Bronchial epithelial cell (primary cell): ENCODE measurements at regions not wholly inside any gene's neighbourhood (a gene's known extent, or its start where the extent isn't known, plus 50 kb on each side); places are given as distances from the start of the nearest gene placed in this dataset.
"Not testable (repeated sequence)": the region's sequence is repeated elsewhere in the genome, so short reads cannot be mapped to it uniquely, and the experiment has no call there.

Source experiments
- DNase-seq: peaks from one replicate; pipeline ENCODE4 v3.0.0-alpha.2; 2010; ENCODE audit warnings: low read depth
- FAIRE-seq: peaks from 2 replicates; lab custom pipeline; 2011; peaks lifted over from hg19 to GRCh38; lab: Jason Lieb, UNC
- H3K27me3 ChIP-seq: 2 replicates; pipeline ENCODE4 v1.5.1; 2011; ENCODE audit warnings: low read length; ENCODE audit not compliant: control insufficient read depth, insufficient read depth
- H3K36me3 ChIP-seq: 2 replicates; pipeline ENCODE4 v1.5.1; 2011; ENCODE audit warnings: low read length; ENCODE audit not compliant: control insufficient read depth, insufficient read depth
- H3K4me3 ChIP-seq: 2 replicates; pipeline ENCODE4 v1.5.1; 2011; ENCODE audit warnings: mild to moderate bottlenecking, low read depth, low read length, control low read depth
- CTCF ChIP-seq: IDR thresholded peaks from 2 replicates; pipeline ENCODE4 v1.5.1; 2011; ENCODE audit warnings: mild to moderate bottlenecking, moderate library complexity, low read length, control low read depth, inconsistent platforms; ENCODE audit not compliant: insufficient read depth, severe bottlenecking

- H3K36me3 ChIP-seq = no peaks in the 10 kb centered on the region
- H3K27me3 ChIP-seq = no peaks in the 10 kb centered on the region
- FAIRE-seq = no peak
- TF ChIP-seq CTCF = no peak
- DNase-seq = no peak
- H3K4me3 ChIP-seq = no peak overlapping the region
Measured at GRCh38 chr4:78660559-78660958, 109.0 kb downstream of the ANXA3 start.

- H3K4me3 ChIP-seq = no peak overlapping the region
- FAIRE-seq = no peak
- no peaks in the 10 kb centered on the region for H3K27me3 ChIP-seq
- DNase-seq = no peak
- no peak for TF ChIP-seq CTCF
- no peaks in the 10 kb centered on the region for H3K36me3 ChIP-seq
Measured at GRCh38 chr4:78661086-78661690, 109.6 kb downstream of the ANXA3 start.

- Histone ChIP-seq H3K27me3 (no peaks in the 10 kb centered on the region), H3K36me3 (no peaks in the 10 kb centered on the region), H3K4me3 (no peak overlapping the region)
- peak; percentile 23 for FAIRE-seq
- peak; percentile 28 for DNase-seq
- no peak for TF ChIP-seq CTCF
Measured at GRCh38 chr4:78661921-78662521, 110.5 kb downstream of the ANXA3 start.

- no peak for FAIRE-seq
Measured at GRCh38 chr4:78662658-78663057, 111.1 kb downstream of the ANXA3 start.

DNA sequence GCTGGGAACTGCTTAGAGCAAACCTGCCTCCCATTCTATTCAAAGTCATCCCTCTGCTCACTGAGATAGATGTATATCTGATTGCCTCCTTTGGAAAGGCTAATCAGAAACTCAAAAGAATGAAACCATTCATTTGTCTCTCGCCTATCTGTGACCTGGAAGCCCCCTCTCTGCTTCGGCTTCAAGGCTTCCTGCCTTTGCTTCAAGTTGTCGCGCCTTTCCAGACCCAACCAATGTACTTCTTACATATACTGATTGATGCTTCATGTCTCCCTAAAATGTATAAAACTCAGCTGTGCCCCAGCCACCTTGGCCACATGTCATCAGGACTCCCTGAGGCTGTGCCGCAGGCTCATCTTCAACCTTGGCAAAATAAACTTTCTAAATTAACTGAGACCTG, 111.9 kb upstream of the BMP2K start:
- H3K27me3 ChIP-seq, DNase-seq, H3K4me3 ChIP-seq, FAIRE-seq, H3K36me3 ChIP-seq: not testable (repeated sequence)

More at GRCh38 chr4:78662658-78663057, 111.1 kb downstream of the ANXA3 start:
- DNase-seq = no peak
- Histone ChIP-seq H3K36me3 (no peaks in the 10 kb centered on the region), H3K4me3 (no peak overlapping the region), H3K27me3 (no peaks in the 10 kb centered on the region)
- no peak for TF ChIP-seq CTCF

DNA sequence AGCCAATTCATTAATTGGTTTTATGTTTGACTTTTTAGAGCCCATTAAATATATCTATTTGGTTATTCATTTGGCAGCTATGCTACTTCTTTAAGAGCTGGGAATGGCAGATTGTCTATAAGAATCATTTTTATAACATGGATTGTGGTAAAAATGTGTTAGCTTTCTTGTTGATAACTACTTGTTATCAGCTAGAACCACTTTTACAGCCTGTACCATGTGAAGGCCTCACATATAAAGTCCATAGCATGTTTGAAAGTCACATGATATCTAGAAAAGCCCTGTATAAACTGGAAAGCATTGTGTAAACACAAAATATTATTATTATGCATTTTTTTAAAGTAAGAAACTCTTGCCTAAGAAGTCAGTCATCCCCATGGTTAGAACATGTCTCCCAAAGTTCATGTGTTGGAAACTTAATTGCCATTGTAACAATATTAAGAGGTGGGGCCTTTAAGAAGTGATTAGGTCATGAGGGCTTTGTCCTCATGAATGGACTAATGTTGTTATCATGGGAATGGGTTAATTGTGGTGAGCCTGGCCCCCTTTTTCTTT, 110.9 kb upstream of the BMP2K start:
- DNase-seq (no peak), FAIRE-seq (no peak)
- Histone ChIP-seq H3K4me3 (no peak overlapping the region), H3K27me3 (no peaks in the 10 kb centered on the region), H3K36me3 (no peaks in the 10 kb centered on the region)
- no peak for TF ChIP-seq CTCF
